GM12873 (cell line): ENCODE measurements at regions not wholly inside any gene's neighbourhood (a gene's known extent, or its start where the extent isn't known, plus 50 kb on each side); places are given as distances from the start of the nearest gene placed in this dataset.

Experiments used
- CTCF ChIP-seq: IDR thresholded peaks from 2 replicates; pipeline ENCODE4 v1.5.1; 2012; ENCODE audit warnings: low read depth, mild to moderate bottlenecking, moderate library complexity, low read length, control low read depth; ENCODE audit not compliant: insufficient read depth; ENCODE audit errors: missing control alignments

- no peak for TF ChIP-seq CTCF
These were observed 83.5 kb downstream of the SLC25A47 start for GRCh38 chr14:100406505-100407131.

GRCh38 chr14:100407376-100408102 lies 84.4 kb downstream of the SLC25A47 start:
- TF ChIP-seq CTCF = no peak

DNA sequence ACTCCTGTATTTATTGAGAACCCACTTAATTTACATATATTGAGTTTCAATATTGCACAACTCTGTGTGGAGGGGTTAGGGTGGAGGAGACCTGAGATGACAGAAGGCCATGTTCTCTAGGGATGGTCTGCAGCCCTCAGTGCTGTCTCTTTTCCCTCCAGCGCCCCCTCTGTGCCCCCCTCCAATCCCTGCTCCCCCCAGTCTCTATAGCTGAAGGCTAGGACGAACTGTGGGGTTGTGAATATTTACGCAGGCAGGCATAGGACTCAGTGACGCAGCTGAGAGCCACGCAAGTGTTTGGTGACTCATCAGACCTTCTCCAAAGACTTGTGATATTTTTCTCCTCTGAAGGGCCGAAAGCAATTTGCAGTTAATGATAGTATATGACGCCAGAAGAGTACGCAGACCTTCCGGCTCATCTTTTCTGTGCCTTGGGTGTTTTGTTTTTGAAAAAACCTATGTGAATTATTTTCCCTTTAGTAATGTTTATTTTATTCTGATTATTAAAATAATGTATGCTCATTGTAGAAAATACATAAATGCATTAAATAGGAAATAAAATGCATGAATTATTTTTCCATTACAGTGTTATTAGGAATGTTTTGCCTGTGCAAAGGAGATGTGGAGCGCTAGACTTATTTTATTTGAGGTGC lies 85.3 kb downstream of the SLC25A47 start:
- TF ChIP-seq CTCF = no peak

DNA sequence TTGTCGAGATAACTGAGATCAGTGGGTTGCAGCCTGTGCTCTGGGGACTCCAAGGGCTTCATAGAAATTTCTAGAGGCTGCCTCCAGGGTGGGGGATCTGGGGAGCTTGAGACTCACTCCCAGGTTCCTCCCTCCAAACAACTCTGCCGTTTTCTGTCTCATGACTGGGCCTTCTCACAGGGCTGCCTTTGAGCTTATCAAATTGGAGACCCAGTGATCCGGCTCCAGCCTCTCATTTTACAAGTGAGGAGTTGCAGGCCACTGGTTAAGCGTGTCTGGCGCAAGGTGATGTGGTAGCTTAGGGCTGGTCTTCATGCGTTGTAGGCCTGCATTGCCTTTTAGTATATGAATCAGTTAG lies 85.8 kb downstream of the SLC25A47 start:
- TF ChIP-seq CTCF = no peak

- no peak for TF ChIP-seq CTCF
These were observed 86.5 kb downstream of the SLC25A47 start for GRCh38 chr14:100409651-100410050.

GRCh38 chr14:100410056-100410565 lies 87.0 kb downstream of the SLC25A47 start:
- no peak for TF ChIP-seq CTCF

GRCh38 chr14:100413699-100414098 lies 90.6 kb downstream of the SLC25A47 start:
- TF ChIP-seq CTCF = no peak
